Prostate gland (tissue), 2 donors: ENCODE measurements at regions not wholly inside any gene's neighbourhood (a gene's known extent, or its start where the extent isn't known, plus 50 kb on each side); places are given as distances from the start of the nearest gene placed in this dataset.

Experiments
- DNase-seq: peaks from one replicate; pipeline ENCODE4 v3.0.0-alpha.2; 2019; ENCODE audit warnings: low spot score
- H3K27ac ChIP-seq, 2 donors: fragments of 200-600 bp; sonication (generic); 2 replicates each; pipeline ENCODE4 v1.5.1; 2017 to 2019
- H3K27me3 ChIP-seq: fragments of 200-600 bp; sonication (generic); replicated peaks from 2 replicates; pipeline ENCODE4 v1.5.1; 2019; ENCODE audit not compliant: insufficient read depth
- H3K36me3 ChIP-seq, 2 donors: fragments of 200-600 bp; sonication (generic); 1 replicate in 1 of 2; 2 replicates in 1 of 2; pipeline versions ENCODE4 v1.5.1 to v1.8.1; 2017 to 2019
- H3K4me1 ChIP-seq: fragments of 200-600 bp; sonication (generic); replicated peaks from 2 replicates; pipeline ENCODE4 v1.5.1; 2019
- H3K4me3 ChIP-seq, 2 donors: fragments of 200-600 bp; sonication (generic); 2 replicates each; pipeline ENCODE4 v1.5.1; 2017 to 2019
- H3K9me3 ChIP-seq: fragments of 200-600 bp; sonication (generic); 2 replicates; pipeline ENCODE4 v1.5.1; 2017
- CTCF ChIP-seq, 4 experiments: fragments of 200-600 bp in 2 of 4; fragments of 450-650 bp in 2 of 4; sonication (generic) in 2 of 4; IDR thresholded peaks; 1 replicate in 3 of 4; 2 replicates in 1 of 4; pipeline ENCODE4 v1.5.1; 2016 to 2019; ENCODE audit warnings: antibody characterized with exemption in 4 of 4, mild to moderate bottlenecking in 2 of 4, moderate library complexity in 2 of 4
- POLR2A ChIP-seq: fragments of 450-650 bp; IDR thresholded peaks from one replicate; pipeline ENCODE4 v1.6.1; 2016; ENCODE audit warnings: antibody characterized with exemption, mild to moderate bottlenecking
- POLR2AphosphoS5 ChIP-seq: sonication (generic); formaldehyde crosslinking; IDR thresholded peaks from one replicate; pipeline ENCODE4 v1.6.1; 2017; ENCODE audit warnings: antibody characterized with exemption
- WGBS: methylation state at CpG from one replicate; pipeline ENCODE4 v1.1.5; 2018; 5-methylcytosine and 5-hydroxymethylcytosine counted together
- intact Hi-C: fragments of 100-400 bp; cut with DNase I; formaldehyde crosslinking; loops from one replicate; pipeline ENCODE4 v1.14.2; 2022

DNA sequence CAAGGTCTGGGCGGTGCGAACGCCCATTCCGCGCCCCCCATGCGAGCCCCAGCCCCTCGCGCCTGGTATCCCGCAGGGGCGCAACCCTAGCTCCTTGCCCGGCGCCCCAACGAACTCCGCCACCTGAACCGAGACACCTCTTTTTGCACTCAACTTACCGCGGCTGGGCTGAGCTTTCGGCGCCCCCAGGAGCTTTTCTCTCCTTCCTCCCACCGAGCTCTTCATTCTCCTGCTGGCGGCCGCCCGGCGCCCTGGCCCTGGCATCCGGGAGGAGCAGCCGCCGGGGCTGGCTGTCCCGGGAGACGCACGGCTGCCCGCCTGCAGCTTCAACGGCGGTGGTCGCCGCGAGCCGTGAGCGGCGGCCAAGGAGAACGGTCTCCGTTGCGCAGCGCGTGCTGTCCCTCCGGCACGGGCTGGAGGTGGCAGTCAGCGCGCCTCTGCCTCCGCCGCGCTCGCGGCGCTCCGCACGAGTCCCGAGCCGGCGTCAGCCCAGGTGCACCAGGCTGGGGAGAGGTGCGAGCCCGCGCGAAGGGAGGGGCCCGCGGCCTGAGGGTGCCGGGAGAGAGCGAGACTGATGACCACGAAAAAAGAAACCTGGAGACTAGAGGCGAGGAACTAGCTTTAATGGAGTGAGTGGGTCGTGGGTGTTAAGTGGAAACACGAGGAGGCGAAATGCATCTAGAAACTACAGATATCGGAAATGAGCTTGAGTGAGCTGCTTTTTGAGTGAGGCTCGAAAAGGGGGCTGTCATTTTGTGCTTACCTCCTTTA is 621.5 kb upstream of the ZNF385D start:
- Histone ChIP-seq H3K27ac (no peak overlapping the region), H3K36me3 (no peaks in the 10 kb centered on the region), H3K4me1 (no peaks in the 10 kb centered on the region), H3K27me3 (peaks cover 13% of the 10 kb centered on the region), H3K4me3 (peak overlapping the region in 1 of 2 donors; percentile 4), H3K9me3 (no peaks in the 10 kb centered on the region)
- WGBS: 3% methylated on average over 68 of the region's 74 CpGs
- intact Hi-C loops: no loop called here
- DNase-seq: no peak
- TF ChIP-seq CTCF (IDR thresholded peaks at IDR 0.05) (no peak), POLR2AphosphoS5 (no peak), POLR2A (no peak)

GRCh38 chr3:22373182-22373581 is 622.2 kb upstream of the ZNF385D start:
- Histone ChIP-seq H3K4me3 (no peak overlapping the region), H3K27me3 (peaks cover 13% of the 10 kb centered on the region), H3K4me1 (no peaks in the 10 kb centered on the region), H3K36me3 (no peaks in the 10 kb centered on the region), H3K27ac (no peak overlapping the region), H3K9me3 (no peaks in the 10 kb centered on the region)
- intact Hi-C loops: no loop called here
- WGBS: 91% methylated on average over 5 of the region's 5 CpGs
- no peak for TF ChIP-seq POLR2A
- TF ChIP-seq CTCF (IDR thresholded peaks at IDR 0.05): no peak
- TF ChIP-seq POLR2AphosphoS5: no peak
- no peak for DNase-seq

DNA sequence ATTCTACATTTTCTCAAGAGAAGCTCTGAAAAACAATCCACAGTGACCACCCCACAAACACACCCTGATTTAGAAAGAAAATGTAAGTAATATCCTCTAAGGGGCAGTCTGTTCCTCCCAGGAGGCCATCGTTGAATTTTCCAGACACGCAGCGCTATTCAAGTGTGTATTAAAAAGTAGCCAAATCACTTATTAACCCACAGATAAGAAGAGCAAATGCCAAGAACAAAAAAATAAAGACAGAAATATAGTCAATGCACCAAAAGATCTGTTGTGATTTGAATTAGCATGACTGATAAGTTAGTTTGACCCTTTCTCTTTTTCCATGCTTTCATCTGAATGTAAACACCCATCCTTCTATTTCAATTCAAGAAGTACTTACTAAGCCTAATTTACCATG is 622.8 kb upstream of the ZNF385D start:
- DNase-seq: no peak
- intact Hi-C loops: no loop called here
- Histone ChIP-seq H3K36me3 (no peaks in the 10 kb centered on the region), H3K27me3 (peaks cover 13% of the 10 kb centered on the region), H3K4me3 (no peak overlapping the region), H3K9me3 (no peaks in the 10 kb centered on the region), H3K4me1 (no peaks in the 10 kb centered on the region), H3K27ac (no peak overlapping the region)
- 88% methylated on average over 3 of the region's 3 CpGs for WGBS
- TF ChIP-seq POLR2AphosphoS5 (no peak), CTCF (IDR thresholded peaks at IDR 0.05) (no peak), POLR2A (no peak)

GRCh38 chr3:22377421-22377820 is 626.4 kb upstream of the ZNF385D start:
- TF ChIP-seq CTCF (IDR thresholded peaks at IDR 0.05): no peak
- TF ChIP-seq POLR2A: no peak
- no peak for TF ChIP-seq POLR2AphosphoS5
- peaks cover 4% of the 10 kb centered on the region for H3K27me3 ChIP-seq
- DNase-seq: no peak
- intact Hi-C loops: no loop called here
- no peaks in the 10 kb centered on the region for H3K36me3 ChIP-seq
- no peak overlapping the region for H3K4me3 ChIP-seq
- no peak overlapping the region for H3K27ac ChIP-seq
- no peaks in the 10 kb centered on the region for H3K9me3 ChIP-seq
- H3K4me1 ChIP-seq: no peaks in the 10 kb centered on the region

DNA sequence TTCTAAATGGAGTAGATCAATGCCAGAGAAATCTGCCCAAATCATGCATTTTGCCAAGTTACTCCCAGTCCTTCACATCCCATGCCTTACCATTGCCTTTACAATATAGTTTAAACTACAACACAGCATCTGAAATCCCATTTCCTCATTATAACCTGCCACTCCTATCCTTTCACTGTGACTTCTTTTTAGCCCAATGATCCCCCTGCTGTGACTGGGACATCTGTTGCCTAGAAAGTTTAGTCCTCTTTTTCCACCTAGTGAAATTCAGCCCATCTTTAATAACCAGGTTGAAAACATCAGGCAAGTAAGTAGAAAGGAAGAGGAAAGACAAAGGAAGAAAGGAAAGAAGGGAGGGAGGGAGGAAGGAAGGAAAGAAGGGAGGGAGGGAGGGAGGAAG is 627.9 kb upstream of the ZNF385D start:
- no peak overlapping the region for H3K27ac ChIP-seq
- intact Hi-C loops: no loop called here
- H3K9me3 ChIP-seq: no peaks in the 10 kb centered on the region
- H3K4me3 ChIP-seq: no peak overlapping the region
- no peaks in the 10 kb centered on the region for H3K36me3 ChIP-seq
- no peaks in the 10 kb centered on the region for H3K4me1 ChIP-seq
- H3K27me3 ChIP-seq: no peaks in the 10 kb centered on the region
- DNase-seq: no peak
- no peak for TF ChIP-seq POLR2AphosphoS5
- no peak for TF ChIP-seq POLR2A
